GM18519 (cell line): ENCODE measurements at regions not wholly inside any gene's neighbourhood (a gene's known extent, or its start where the extent isn't known, plus 50 kb on each side); places are given as distances from the start of the nearest gene placed in this dataset.

ENCODE experiments used
- ATAC-seq: cut with Tn5 transposase; IDR thresholded peaks from one replicate; pipeline ENCODE4 v1.9.1; 2021; ENCODE audit warnings: mild to moderate bottlenecking, moderate library complexity; ENCODE audit not compliant: unreplicated experiment, low FRiP score

GRCh38 chr10:44201656-44202055, 183.2 kb downstream of the CXCL12 start:
- no peak for ATAC-seq

- no peak for ATAC-seq
These were observed 183.9 kb downstream of the CXCL12 start for GRCh38 chr10:44201011-44201410.

- no peak for ATAC-seq
These were observed 184.8 kb downstream of the CXCL12 start for GRCh38 chr10:44199991-44200655.

GRCh38 chr10:44199267-44199666, 185.6 kb downstream of the CXCL12 start:
- ATAC-seq: no peak

- no peak for ATAC-seq
These were observed 186.2 kb downstream of the CXCL12 start for GRCh38 chr10:44198780-44199097.

- no peak for ATAC-seq
These were observed 186.7 kb downstream of the CXCL12 start for GRCh38 chr10:44198096-44198779.

GRCh38 chr10:44197646-44198045, 187.3 kb downstream of the CXCL12 start:
- no peak for ATAC-seq

- no peak for ATAC-seq
These were observed 188.6 kb downstream of the CXCL12 start for GRCh38 chr10:44196336-44196735.

GRCh38 chr10:44196008-44196320, 188.9 kb downstream of the CXCL12 start:
- no peak for ATAC-seq

- no peak for ATAC-seq
These were observed 189.5 kb downstream of the CXCL12 start for GRCh38 chr10:44195112-44196007.

- no peak for ATAC-seq
These were observed 190.5 kb downstream of the CXCL12 start for GRCh38 chr10:44194435-44194834.

GRCh38 chr10:44193567-44194220, 191.2 kb downstream of the CXCL12 start:
- no peak for ATAC-seq

GRCh38 chr10:44193166-44193565, 191.7 kb downstream of the CXCL12 start:
- no peak for ATAC-seq

GRCh38 chr10:44192435-44192834, 192.5 kb downstream of the CXCL12 start:
- ATAC-seq: no peak

- no peak for ATAC-seq
These were observed 194.4 kb downstream of the CXCL12 start for GRCh38 chr10:44190541-44190940.

- ATAC-seq: no peak
These were observed 198.1 kb downstream of the CXCL12 start for GRCh38 chr10:44186821-44187220.

- ATAC-seq: no peak
These were observed 198.7 kb downstream of the CXCL12 start for GRCh38 chr10:44186150-44186549.

GRCh38 chr10:44185315-44185666, 199.6 kb downstream of the CXCL12 start:
- ATAC-seq: no peak

- no peak for ATAC-seq
These were observed 200.1 kb downstream of the CXCL12 start for GRCh38 chr10:44184633-44185314.
